Astrocyte of the cerebellum (primary cell): ENCODE measurements at regions not wholly inside any gene's neighbourhood (a gene's known extent, or its start where the extent isn't known, plus 50 kb on each side); places are given as distances from the start of the nearest gene placed in this dataset.

ENCODE experiments used
- DNase-seq: peaks from one replicate; pipeline ENCODE4 v3.0.0-alpha.2; 2011; ENCODE audit warnings: low read depth
- H3K4me3 ChIP-seq: 2 replicates; pipeline ENCODE4 v1.5.1; 2011; ENCODE audit warnings: mild to moderate bottlenecking, low read depth, low read length, moderate library complexity
- CTCF ChIP-seq: IDR thresholded peaks from 2 replicates; pipeline ENCODE4 v1.5.1; 2012; ENCODE audit warnings: low read length, low read depth, moderate library complexity, mild to moderate bottlenecking; ENCODE audit errors: missing control alignments
- in situ Hi-C: cut with HindIII; loops from 2 replicates; pipeline ENCODE4 v1.10.0; 2017; ENCODE audit warnings: low sequenced_read_pairs

GRCh38 chr5:173774271-173774761, 113.8 kb upstream of the CPEB4 start:
- in situ Hi-C loops: no loop called here
- TF ChIP-seq CTCF: no peak
- DNase-seq: no peak
- H3K4me3 ChIP-seq: no peak overlapping the region

GRCh38 chr5:173775261-173776197, 112.6 kb upstream of the CPEB4 start:
- TF ChIP-seq CTCF: no peak
- in situ Hi-C loops: no loop called here
- H3K4me3 ChIP-seq: no peak overlapping the region
- DNase-seq: no peak

DNA sequence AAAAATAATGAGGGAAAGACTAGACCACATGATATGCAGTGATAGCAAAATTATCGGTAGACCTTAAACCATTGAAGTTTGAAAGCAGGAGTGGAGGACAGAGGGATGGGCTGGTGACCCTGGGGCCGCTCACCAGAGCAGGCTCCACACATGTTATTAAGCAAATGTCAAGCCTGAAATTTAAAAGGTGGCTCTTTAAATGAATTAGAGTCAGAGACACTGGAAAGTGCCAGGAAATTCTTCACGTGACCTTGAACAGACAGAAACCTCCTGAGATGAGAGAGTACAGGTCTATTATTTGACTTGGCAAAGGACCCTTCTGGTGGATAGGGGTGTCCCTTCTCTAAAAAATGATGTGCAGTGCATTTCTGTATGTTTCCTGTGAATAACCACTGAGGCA, 111.0 kb upstream of the CPEB4 start:
- in situ Hi-C loops: no loop called here
- no peak overlapping the region for H3K4me3 ChIP-seq
- no peak for DNase-seq
- TF ChIP-seq CTCF: no peak

GRCh38 chr5:173777674-173778073, 110.5 kb upstream of the CPEB4 start:
- DNase-seq: no peak
- in situ Hi-C loops: no loop called here
- no peak for TF ChIP-seq CTCF
- H3K4me3 ChIP-seq: no peak overlapping the region

DNA sequence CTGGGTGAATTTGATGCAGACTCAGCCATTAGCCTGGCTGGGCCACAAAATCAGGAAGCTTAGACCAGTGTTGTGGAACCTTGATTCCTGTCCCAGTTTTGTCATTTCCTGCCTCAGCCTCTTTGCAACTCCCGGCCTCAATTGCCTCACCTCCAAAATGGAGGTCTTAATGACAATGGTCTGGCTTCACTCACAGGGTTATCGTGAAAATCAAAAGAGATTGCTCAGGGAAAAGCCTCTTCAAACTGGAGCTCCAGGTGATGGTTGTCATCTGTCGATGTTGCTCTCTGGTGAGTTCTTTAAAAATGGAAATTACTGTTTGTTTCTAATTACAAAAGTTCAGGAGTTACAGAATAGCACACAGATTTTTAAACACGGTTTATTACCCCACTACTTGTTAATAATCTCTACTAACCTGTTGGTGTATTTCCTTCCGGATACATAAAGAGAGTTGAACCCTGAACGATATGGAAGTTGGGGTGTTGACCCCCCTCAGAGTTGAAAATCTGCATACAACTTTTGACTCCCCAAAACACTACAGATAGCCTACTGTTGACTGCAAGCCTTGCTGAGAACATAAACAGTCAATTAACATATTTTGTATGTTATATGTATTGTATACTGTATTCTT, 109.9 kb upstream of the CPEB4 start:
- no peak overlapping the region for H3K4me3 ChIP-seq
- no peak for TF ChIP-seq CTCF
- no peak for DNase-seq
- in situ Hi-C loops: no loop called here

DNA sequence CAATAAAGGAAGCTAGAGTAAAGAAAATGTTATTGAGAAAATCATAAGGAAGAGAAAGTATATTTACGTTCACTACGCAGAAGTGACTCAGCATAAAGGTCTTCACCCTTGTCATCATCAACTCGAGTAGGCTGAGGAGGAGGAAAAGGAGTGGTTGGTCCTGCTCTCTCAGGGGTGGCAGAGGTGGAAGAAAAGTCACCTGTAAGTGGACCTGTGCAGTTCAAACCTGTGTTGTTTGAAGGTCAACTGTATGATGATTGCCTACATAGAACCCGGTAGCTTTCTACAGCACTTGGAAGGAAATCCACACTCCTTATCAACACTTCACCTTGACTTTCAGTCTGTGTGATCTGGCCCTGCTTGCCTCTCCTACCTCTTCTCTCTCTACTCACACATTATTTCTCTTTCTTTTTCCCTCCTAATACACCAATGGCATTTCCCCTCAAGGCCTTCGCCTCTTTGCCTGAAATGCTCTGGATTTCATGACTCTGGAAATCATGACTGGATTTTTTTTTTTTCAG, 109.3 kb upstream of the CPEB4 start:
- no peak overlapping the region for H3K4me3 ChIP-seq
- in situ Hi-C loops: no loop called here
- no peak for TF ChIP-seq CTCF
- no peak for DNase-seq
